ENCODE measurements at regions not wholly inside any gene's neighbourhood (a gene's known extent, or its start where the extent isn't known, plus 50 kb on each side); places are given as distances from the start of the nearest gene placed in this dataset.
"Not testable (repeated sequence)": the region's sequence is repeated elsewhere in the genome, so short reads cannot be mapped to it uniquely, and the experiment has no call there.

- DNase-seq: no peak
Measured at GRCh38 chr2:239736358-239737143, 288.6 kb downstream of the NDUFA10 start.

GRCh38 chr2:239735829-239736357 lies 289.2 kb downstream of the NDUFA10 start:
- DNase-seq: no peak

- no peak for DNase-seq
Measured at GRCh38 chr2:239735131-239735828, 289.9 kb downstream of the NDUFA10 start.

GRCh38 chr2:239734436-239735005 lies 290.6 kb downstream of the NDUFA10 start:
- DNase-seq: no peak

- DNase-seq: no peak
Measured at GRCh38 chr2:239732666-239733010, 292.5 kb downstream of the NDUFA10 start.

GRCh38 chr2:239731998-239732665 lies 293.0 kb downstream of the NDUFA10 start:
- no peak for DNase-seq

GRCh38 chr2:239731422-239731821 lies 293.7 kb downstream of the NDUFA10 start:
- no peak for DNase-seq

- DNase-seq: no peak
Measured at GRCh38 chr2:239730897-239731296, 294.2 kb downstream of the NDUFA10 start.

- not testable (repeated sequence) for DNase-seq
Measured at GRCh38 chr2:239730567-239730882, 294.6 kb downstream of the NDUFA10 start.

- DNase-seq: no peak
Measured at GRCh38 chr2:239729681-239730566, 295.2 kb downstream of the NDUFA10 start.

- no peak for DNase-seq
Measured at GRCh38 chr2:239729151-239729550, 296.0 kb downstream of the NDUFA10 start.

GRCh38 chr2:239728751-239729150 lies 296.4 kb downstream of the NDUFA10 start:
- DNase-seq: no peak

GRCh38 chr2:239727776-239728600 lies 297.2 kb downstream of the NDUFA10 start:
- DNase-seq: no peak

- DNase-seq: no peak
Measured at GRCh38 chr2:239727182-239727775, 297.9 kb downstream of the NDUFA10 start.

- no peak for DNase-seq
Measured at GRCh38 chr2:239726631-239727181, 298.4 kb downstream of the NDUFA10 start.

GRCh38 chr2:239726091-239726591 lies 299.0 kb downstream of the NDUFA10 start:
- DNase-seq: no peak

- no peak for DNase-seq
Measured at GRCh38 chr2:239725551-239725890, 299.6 kb downstream of the NDUFA10 start.

GRCh38 chr2:239724851-239725550 lies 300.1 kb downstream of the NDUFA10 start:
- no peak for DNase-seq

- DNase-seq: no peak
Measured at GRCh38 chr2:239724194-239724849, 300.8 kb downstream of the NDUFA10 start.
